ENCODE measurements at regions not wholly inside any gene's neighbourhood (a gene's known extent, or its start where the extent isn't known, plus 50 kb on each side); places are given as distances from the start of the nearest gene placed in this dataset.

DNA sequence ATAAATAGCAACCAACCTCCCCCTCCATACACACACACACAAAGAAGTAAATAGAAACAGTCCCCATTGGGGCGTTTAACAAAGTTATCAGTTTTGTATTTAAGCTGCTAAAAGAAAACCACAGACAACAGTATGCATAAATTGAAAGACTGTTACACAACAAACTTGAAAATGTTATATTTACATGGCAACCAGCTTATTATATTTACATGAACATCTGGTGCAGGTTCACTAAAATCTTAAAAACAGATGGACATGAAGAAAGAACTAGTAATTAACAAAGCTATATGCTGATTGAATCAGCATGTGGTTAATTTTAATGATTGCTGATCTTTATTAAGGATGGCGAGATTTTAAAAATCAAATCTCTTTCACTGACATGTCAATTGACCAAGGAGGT is 384.7 kb downstream of the LRRIQ3 start:
- Mint-ChIP-seq H3K4me1 (no peaks in the 10 kb centered on the region), H3K4me3 (no peak overlapping the region), H3K9me3 (peaks cover 9% of the 10 kb centered on the region), H3K36me3 (ENCODE audit: low read depth) (peaks cover 4% of the 10 kb centered on the region), H3K27ac (ENCODE audit: unreplicated experiment) (no peak overlapping the region), H3K27me3 (ENCODE audit: low read depth) (no peaks in the 10 kb centered on the region)
- TF ChIP-seq, protein P1, sequence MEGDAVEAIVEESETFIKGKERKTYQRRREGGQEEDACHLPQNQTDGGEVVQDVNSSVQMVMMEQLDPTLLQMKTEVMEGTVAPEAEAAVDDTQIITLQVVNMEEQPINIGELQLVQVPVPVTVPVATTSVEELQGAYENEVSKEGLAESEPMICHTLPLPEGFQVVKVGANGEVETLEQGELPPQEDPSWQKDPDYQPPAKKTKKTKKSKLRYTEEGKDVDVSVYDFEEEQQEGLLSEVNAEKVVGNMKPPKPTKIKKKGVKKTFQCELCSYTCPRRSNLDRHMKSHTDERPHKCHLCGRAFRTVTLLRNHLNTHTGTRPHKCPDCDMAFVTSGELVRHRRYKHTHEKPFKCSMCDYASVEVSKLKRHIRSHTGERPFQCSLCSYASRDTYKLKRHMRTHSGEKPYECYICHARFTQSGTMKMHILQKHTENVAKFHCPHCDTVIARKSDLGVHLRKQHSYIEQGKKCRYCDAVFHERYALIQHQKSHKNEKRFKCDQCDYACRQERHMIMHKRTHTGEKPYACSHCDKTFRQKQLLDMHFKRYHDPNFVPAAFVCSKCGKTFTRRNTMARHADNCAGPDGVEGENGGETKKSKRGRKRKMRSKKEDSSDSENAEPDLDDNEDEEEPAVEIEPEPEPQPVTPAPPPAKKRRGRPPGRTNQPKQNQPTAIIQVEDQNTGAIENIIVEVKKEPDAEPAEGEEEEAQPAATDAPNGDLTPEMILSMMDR (conservative IDR thresholded peaks at IDR 0.05) = no peak
- DNase-seq (ENCODE audit: low read depth, low spot score) = no peak

DNA sequence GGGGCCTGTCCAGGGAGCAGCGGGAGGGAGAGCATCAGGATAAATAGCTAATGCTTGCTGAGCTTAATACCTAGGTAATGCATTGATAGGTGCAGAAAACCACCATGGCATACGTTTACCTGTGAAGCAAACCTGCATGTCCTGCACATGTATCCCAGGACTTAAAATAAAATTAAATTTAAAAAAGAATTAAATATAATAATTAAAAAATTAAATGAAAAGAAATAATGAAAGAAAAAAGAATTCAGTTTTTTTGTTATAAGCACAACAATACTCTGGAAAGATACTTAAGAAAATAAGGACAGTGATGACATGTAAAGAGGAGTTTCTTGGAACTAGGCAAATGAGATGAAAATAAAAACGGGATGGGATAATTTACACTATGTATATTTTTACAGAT is 386.2 kb downstream of the LRRIQ3 start:
- TF ChIP-seq, protein P1 (conservative IDR thresholded peaks at IDR 0.05) = no peak
- Mint-ChIP-seq H3K4me1 (no peaks in the 10 kb centered on the region), H3K9me3 (peaks cover 9% of the 10 kb centered on the region), H3K36me3 (ENCODE audit: low read depth) (peaks cover 4% of the 10 kb centered on the region), H3K4me3 (no peak overlapping the region), H3K27ac (ENCODE audit: unreplicated experiment) (no peak overlapping the region), H3K27me3 (ENCODE audit: low read depth) (no peaks in the 10 kb centered on the region)
- DNase-seq (ENCODE audit: low read depth, low spot score) = no peak

DNA sequence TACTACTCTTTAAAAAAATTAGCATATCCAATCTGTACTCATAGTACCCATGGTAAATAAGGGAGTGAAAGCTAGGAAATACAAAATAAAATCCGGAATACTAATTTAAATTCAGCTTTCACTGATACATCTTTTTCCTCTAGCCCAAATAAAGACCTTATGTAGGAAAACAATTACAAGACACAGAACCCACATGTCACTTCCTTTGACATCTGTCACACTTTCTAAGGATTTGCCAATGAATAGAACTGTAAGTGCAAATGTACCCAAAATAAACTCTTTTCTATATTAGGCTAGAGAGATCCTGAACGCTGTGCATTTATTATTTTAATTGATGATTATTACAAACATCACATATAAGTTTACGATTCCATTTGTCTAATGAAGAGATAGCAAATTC is 393.0 kb downstream of the LRRIQ3 start:
- no peak for DNase-seq (ENCODE audit: low read depth, low spot score)
- Mint-ChIP-seq H3K4me3 (no peak overlapping the region), H3K4me1 (no peaks in the 10 kb centered on the region), H3K36me3 (ENCODE audit: low read depth) (no peaks in the 10 kb centered on the region), H3K9me3 (peaks cover under 1% of the 10 kb centered on the region), H3K27ac (ENCODE audit: unreplicated experiment) (no peak overlapping the region), H3K27me3 (ENCODE audit: low read depth) (no peaks in the 10 kb centered on the region)
- TF ChIP-seq, protein P1 (conservative IDR thresholded peaks at IDR 0.05) = no peak

DNA sequence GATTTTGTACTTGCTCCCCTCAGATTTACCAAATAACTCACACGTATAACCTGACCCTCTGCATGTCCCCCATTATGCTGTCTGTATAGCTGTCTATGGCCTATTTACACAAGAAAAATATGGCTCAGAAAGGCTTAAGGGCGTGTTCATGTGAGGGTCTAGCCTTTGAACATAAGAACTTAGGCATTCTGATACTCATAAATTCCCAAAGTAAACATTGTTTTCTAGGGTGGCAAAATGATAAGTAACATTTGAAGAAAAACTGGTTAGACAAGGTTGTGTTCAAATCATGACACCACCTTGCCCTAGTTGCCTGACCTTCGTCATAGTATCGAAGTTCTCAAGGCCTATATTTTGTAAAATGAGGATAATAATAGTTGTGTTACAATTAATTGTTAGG is 394.6 kb downstream of the LRRIQ3 start:
- Mint-ChIP-seq H3K9me3 (no peaks in the 10 kb centered on the region), H3K4me3 (no peak overlapping the region), H3K27ac (ENCODE audit: unreplicated experiment) (no peak overlapping the region), H3K27me3 (ENCODE audit: low read depth) (no peaks in the 10 kb centered on the region), H3K36me3 (ENCODE audit: low read depth) (no peaks in the 10 kb centered on the region), H3K4me1 (no peaks in the 10 kb centered on the region)
- DNase-seq (ENCODE audit: low read depth, low spot score) = no peak
- TF ChIP-seq, protein P1 (conservative IDR thresholded peaks at IDR 0.05) = no peak

DNA sequence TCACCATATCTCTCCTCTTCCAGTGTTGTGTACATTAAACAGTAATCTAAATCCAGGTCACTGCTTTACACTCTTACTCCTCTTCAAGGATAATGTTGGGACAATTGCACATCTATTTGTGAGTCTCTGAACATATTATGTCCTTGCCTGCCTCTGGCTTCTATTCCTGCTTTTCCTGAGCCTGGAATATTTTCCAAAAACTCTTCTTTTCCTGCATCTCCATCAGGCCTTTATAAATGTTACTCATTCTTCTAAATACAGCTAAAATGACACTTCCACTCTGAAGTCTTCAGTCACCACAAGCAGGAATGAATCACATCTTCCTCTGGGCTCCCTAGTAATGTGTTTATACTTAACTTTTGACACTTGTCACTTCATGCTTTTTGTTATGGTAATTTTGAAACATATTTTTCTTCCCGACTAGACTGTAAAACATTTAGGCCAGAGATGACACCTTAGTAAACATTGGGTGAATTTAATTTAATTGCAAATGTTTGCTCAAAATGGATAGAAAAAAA is 396.0 kb downstream of the LRRIQ3 start:
- Mint-ChIP-seq H3K36me3 (ENCODE audit: low read depth) (no peaks in the 10 kb centered on the region), H3K27me3 (ENCODE audit: low read depth) (no peaks in the 10 kb centered on the region), H3K9me3 (no peaks in the 10 kb centered on the region), H3K4me1 (no peaks in the 10 kb centered on the region), H3K27ac (ENCODE audit: unreplicated experiment) (no peak overlapping the region), H3K4me3 (no peak overlapping the region)
- TF ChIP-seq, protein P1 (conservative IDR thresholded peaks at IDR 0.05) = no peak
- no peak for DNase-seq (ENCODE audit: low read depth, low spot score)

DNA sequence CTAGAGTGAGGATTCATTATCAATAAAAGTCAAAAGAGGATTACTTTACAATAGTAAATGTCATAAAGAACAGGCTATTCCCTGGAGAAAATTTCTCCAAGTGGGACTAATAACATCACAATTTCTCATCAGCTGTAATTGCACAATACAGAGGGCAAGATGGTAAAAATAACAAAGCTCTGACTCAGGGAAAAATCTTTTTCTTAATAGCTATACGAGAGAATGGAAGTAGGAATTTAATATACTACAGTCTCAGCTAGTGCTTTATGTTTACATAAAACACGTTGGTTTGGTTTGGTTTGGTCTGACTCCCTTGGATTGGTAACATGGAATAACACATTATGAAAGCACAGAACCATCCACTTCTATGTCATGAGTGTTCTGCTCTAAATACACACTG is 397.6 kb downstream of the LRRIQ3 start:
- no peaks in the 10 kb centered on the region for H3K4me1 Mint-ChIP-seq
- TF ChIP-seq, protein P1 (conservative IDR thresholded peaks at IDR 0.05) = no peak
- no peaks in the 10 kb centered on the region for H3K9me3 Mint-ChIP-seq
- no peaks in the 10 kb centered on the region for H3K36me3 Mint-ChIP-seq (ENCODE audit: low read depth)
- H3K4me3 Mint-ChIP-seq = no peak overlapping the region
- no peak overlapping the region for H3K27ac Mint-ChIP-seq (ENCODE audit: unreplicated experiment)
- H3K27me3 Mint-ChIP-seq (ENCODE audit: low read depth) = no peaks in the 10 kb centered on the region
- DNase-seq (ENCODE audit: low read depth, low spot score) = no peak

Measured in neural crest cell (in vitro differentiated cells).